ENCODE measurements at regions not wholly inside any gene's neighbourhood (a gene's known extent, or its start where the extent isn't known, plus 50 kb on each side); places are given as distances from the start of the nearest gene placed in this dataset.

DNA sequence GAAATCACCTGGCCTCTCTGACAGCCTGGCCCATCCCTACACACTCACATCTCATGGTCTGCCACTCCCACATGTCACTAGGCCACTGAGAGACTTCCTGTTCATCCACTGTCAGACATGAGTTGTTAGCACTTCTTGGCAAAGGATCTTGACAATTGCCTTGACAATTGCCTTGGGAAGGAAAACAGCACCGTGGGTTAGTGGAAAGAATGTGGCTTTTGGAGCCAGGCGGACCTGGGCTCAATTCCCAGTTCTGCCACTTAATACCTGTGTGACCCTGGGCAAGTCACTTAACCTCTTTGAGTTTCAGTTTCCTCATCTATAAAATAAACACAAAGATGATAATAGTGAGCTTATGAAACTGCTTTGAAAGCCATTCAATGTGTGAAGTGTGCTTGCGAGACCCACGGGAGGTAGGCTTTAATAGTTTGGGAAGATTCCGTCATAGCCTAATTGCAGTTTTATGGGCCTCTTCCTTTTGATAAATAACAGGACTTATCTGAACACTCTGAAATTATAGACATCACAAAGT, 250.4 kb downstream of the C12orf75 start:
- TF ChIP-seq, protein P1, sequence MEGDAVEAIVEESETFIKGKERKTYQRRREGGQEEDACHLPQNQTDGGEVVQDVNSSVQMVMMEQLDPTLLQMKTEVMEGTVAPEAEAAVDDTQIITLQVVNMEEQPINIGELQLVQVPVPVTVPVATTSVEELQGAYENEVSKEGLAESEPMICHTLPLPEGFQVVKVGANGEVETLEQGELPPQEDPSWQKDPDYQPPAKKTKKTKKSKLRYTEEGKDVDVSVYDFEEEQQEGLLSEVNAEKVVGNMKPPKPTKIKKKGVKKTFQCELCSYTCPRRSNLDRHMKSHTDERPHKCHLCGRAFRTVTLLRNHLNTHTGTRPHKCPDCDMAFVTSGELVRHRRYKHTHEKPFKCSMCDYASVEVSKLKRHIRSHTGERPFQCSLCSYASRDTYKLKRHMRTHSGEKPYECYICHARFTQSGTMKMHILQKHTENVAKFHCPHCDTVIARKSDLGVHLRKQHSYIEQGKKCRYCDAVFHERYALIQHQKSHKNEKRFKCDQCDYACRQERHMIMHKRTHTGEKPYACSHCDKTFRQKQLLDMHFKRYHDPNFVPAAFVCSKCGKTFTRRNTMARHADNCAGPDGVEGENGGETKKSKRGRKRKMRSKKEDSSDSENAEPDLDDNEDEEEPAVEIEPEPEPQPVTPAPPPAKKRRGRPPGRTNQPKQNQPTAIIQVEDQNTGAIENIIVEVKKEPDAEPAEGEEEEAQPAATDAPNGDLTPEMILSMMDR (IDR thresholded peaks at IDR 0.05; ENCODE audit: low read length), result no peak
- TF ChIP-seq EZH2 (IDR thresholded peaks at IDR 0.05; ENCODE audit: borderline replicate concordance, low read length), result no peak

Data from OCI-LY1 (cell line).